CD4-positive, alpha-beta T cell (primary cell): ENCODE measurements at regions not wholly inside any gene's neighbourhood (a gene's known extent, or its start where the extent isn't known, plus 50 kb on each side); places are given as distances from the start of the nearest gene placed in this dataset.

Experiments
- ATAC-seq: fragments of 200-7000 bp; cut with Tn5 transposase; one replicate; pipeline ENCODE4 v1.10.0; 2022; ENCODE audit warnings: mild to moderate bottlenecking; ENCODE audit not compliant: poor library complexity
- CTCF ChIA-PET: fragments of 350-600 bp; sonication (Branson Sonifier 250); formaldehyde crosslinking; loops from one replicate; lab custom pipeline; 2021; ENCODE audit warnings: antibody characterized with exemption, inconsistent platforms; lab: Charles Lee
- POLR2A ChIA-PET: fragments of 350-600 bp; sonication (Branson Sonifier 250); formaldehyde crosslinking; loops from one replicate; lab custom pipeline; 2021; ENCODE audit warnings: antibody characterized with exemption, inconsistent platforms; lab: Charles Lee
- DNase-seq, 14 experiments: peaks; one replicate each; pipeline ENCODE4 v3.0.0-alpha.2; 2013 to 2020; ENCODE audit warnings: mixed read lengths in 2 of 14
- H3K27ac ChIP-seq, 2 donors: one replicate each; pipeline versions ENCODE4 v1.5.1 to v1.7.0; 2013; ENCODE audit warnings: low read length in 2 of 2, low read depth in 1 of 2, mild to moderate bottlenecking in 1 of 2
- H3K27me3 ChIP-seq, 2 experiments: 1 replicate in 1 of 2; 2 replicates in 1 of 2; pipeline versions ENCODE4 v1.6.1 to v1.7.0; 2013; ENCODE audit warnings: low read length in 2 of 2, control low read depth in 1 of 2, mild to moderate bottlenecking in 1 of 2, moderate library complexity in 1 of 2; ENCODE audit not compliant: insufficient read depth in 2 of 2, control insufficient read depth in 1 of 2
- H3K36me3 ChIP-seq: one replicate; pipeline ENCODE4 v1.6.1; 2013; ENCODE audit warnings: low read length, control low read depth; ENCODE audit not compliant: insufficient read depth
- H3K4me1 ChIP-seq: one replicate; pipeline ENCODE4 v1.6.1; 2013; ENCODE audit warnings: low read length, control low read depth; ENCODE audit not compliant: insufficient read depth
- H3K4me3 ChIP-seq: one replicate; pipeline ENCODE4 v1.5.1; 2013; ENCODE audit warnings: mild to moderate bottlenecking, low read length, moderate library complexity
- H3K9me3 ChIP-seq, 2 experiments: 1 replicate in 1 of 2; 2 replicates in 1 of 2; pipeline versions ENCODE4 v1.6.1 to v1.7.0; 2013; ENCODE audit warnings: low read length in 2 of 2, mild to moderate bottlenecking in 2 of 2, control low read depth in 1 of 2, moderate library complexity in 1 of 2; ENCODE audit not compliant: control insufficient read depth in 1 of 2, insufficient read depth in 1 of 2
- H3K27ac Mint-ChIP-seq: one replicate; pipeline ENCODE4 v1.8.0; 2020; ENCODE audit warnings: mixed read lengths
- H3K27me3 Mint-ChIP-seq: one replicate; pipeline ENCODE4 v1.8.0; 2021; ENCODE audit warnings: mixed read lengths
- H3K36me3 Mint-ChIP-seq: one replicate; pipeline ENCODE4 v1.8.0; 2021; ENCODE audit warnings: low read depth, mixed read lengths
- H3K4me1 Mint-ChIP-seq: one replicate; pipeline ENCODE4 v1.8.0; 2021; ENCODE audit warnings: low read depth, mixed read lengths
- H3K4me3 Mint-ChIP-seq: one replicate; pipeline ENCODE4 v1.8.0; 2020; ENCODE audit warnings: mild to moderate bottlenecking, mixed read lengths
- H3K9me3 Mint-ChIP-seq: one replicate; pipeline ENCODE4 v1.8.0; 2020; ENCODE audit warnings: mixed read lengths
- intact Hi-C, 2 experiments: fragments of 100-400 bp; cut with DNase I in 1 of 2; cut with micrococcal nuclease in 1 of 2; formaldehyde crosslinking; loops; one replicate each; pipeline versions ENCODE4 v1.15.1 to v1.9.0; 2023 to 2025; cut with DNase I, micrococcal nuclease
- TF ChIP-seq, protein P1 (sequence below): fragments of 200-600 bp; IDR thresholded peaks from one replicate; pipeline ENCODE4 v1.8.0; 2022; ENCODE audit warnings: antibody characterized with exemption, mild to moderate bottlenecking

DNA sequence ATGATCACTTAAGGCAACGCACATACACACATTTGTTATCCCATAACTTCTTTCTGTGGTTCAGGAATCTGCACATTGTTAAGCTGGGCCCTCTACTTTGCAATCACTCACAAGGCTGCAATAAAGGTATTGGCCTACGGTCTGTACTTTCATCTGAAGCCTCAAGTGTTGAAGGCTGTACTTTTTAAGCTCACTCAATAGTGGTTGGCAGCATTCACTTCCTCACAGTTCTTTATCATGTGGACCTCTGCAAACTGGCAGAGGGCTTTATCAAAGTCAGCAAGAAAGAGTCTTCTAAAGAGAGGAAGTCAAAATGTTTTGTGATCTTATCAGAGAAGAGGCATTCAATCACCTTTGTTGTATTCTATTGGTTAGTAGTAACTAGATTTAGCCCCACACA, 301.4 kb upstream of the EPHA5 start:
- ChIA-PET CTCF (no interaction called here), POLR2A (no interaction called here)
- intact Hi-C loops = no loop called here
- Histone ChIP-seq H3K27me3 (no peaks in the 10 kb centered on the region), H3K4me1 (no peaks in the 10 kb centered on the region), H3K27ac (no peak overlapping the region), H3K9me3 (peaks cover 0 to 3% of the 10 kb centered on the region in 2 experiments), H3K4me3 (no peak overlapping the region), H3K36me3 (no peaks in the 10 kb centered on the region)
- Mint-ChIP-seq H3K36me3 (no peaks in the 10 kb centered on the region), H3K27me3 (no peaks in the 10 kb centered on the region), H3K27ac (no peak overlapping the region), H3K4me1 (no peaks in the 10 kb centered on the region), H3K4me3 (no peak overlapping the region), H3K9me3 (peaks cover 9% of the 10 kb centered on the region)
- ATAC-seq = no peak
- no peak for DNase-seq
- TF ChIP-seq, protein P1, sequence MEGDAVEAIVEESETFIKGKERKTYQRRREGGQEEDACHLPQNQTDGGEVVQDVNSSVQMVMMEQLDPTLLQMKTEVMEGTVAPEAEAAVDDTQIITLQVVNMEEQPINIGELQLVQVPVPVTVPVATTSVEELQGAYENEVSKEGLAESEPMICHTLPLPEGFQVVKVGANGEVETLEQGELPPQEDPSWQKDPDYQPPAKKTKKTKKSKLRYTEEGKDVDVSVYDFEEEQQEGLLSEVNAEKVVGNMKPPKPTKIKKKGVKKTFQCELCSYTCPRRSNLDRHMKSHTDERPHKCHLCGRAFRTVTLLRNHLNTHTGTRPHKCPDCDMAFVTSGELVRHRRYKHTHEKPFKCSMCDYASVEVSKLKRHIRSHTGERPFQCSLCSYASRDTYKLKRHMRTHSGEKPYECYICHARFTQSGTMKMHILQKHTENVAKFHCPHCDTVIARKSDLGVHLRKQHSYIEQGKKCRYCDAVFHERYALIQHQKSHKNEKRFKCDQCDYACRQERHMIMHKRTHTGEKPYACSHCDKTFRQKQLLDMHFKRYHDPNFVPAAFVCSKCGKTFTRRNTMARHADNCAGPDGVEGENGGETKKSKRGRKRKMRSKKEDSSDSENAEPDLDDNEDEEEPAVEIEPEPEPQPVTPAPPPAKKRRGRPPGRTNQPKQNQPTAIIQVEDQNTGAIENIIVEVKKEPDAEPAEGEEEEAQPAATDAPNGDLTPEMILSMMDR = no peak

DNA sequence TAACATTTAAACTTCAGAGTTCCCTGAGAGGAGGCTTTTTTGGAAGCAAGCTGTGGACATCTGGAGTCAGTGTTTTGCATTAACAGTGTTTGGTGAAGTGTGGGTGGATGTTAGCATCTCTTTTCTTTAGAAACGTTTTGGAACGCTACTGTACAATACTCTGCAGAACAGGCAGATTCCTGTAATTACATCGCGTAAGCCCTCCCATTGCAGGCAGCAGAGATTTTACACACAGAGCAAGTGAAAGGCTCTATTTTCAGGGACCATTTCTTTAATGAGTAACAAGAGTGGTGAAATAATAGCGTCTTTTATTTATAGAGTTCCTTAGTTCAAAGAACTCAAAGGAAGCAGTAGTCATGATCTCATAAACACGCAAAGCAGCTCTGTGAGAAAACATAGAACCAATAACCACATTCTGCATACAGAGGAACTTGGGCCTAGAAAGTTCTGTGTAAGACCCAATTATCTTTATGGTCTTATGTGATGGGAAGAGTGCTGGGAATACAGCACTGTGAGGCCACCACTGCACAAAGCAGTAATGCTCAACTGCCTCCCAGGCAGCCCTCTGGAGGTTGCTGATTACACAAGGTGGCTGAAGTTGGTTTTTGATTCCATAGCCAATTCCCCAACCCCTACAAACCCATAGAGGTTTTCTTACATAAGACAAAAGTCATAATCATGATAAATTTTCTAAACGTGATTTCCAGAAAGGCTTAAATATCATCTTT, 298.7 kb upstream of the EPHA5 start:
- Mint-ChIP-seq H3K36me3 (no peaks in the 10 kb centered on the region), H3K27me3 (no peaks in the 10 kb centered on the region), H3K4me3 (no peak overlapping the region), H3K4me1 (no peaks in the 10 kb centered on the region), H3K9me3 (peaks cover 5% of the 10 kb centered on the region), H3K27ac (no peak overlapping the region)
- Histone ChIP-seq H3K4me3 (no peak overlapping the region), H3K9me3 (no peaks in the 10 kb centered on the region), H3K27ac (no peak overlapping the region), H3K27me3 (no peaks in the 10 kb centered on the region), H3K36me3 (no peaks in the 10 kb centered on the region), H3K4me1 (no peaks in the 10 kb centered on the region)
- intact Hi-C loops = no loop called here
- ATAC-seq = no peak
- ChIA-PET CTCF (no interaction called here), POLR2A (no interaction called here)
- TF ChIP-seq, protein P1 = no peak
- no peak for DNase-seq

DNA sequence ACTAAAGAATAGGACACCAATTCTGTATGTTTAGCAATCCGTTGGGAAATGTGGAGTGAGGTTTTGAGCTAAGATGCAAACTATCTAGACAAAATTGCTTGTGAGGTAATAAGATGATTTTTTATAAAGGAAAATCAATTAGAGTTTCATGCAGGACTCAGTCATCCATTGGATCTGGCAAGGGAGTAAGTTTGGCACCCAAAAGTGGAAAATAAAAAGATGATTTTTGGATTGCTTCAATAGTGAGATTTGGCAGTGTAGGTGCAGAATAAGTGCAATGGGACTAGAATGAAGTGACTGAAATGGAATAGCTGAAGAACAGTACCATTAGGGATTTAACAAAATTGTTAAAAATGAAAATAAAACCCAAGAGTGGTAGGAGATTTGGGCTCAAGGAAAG, 290.5 kb upstream of the EPHA5 start:
- POLR2A ChIA-PET = no interaction called here
- TF ChIP-seq, protein P1 = no peak
- DNase-seq = no peak
- Mint-ChIP-seq H3K4me3 (no peak overlapping the region), H3K27ac (no peak overlapping the region), H3K36me3 (no peaks in the 10 kb centered on the region), H3K4me1 (no peaks in the 10 kb centered on the region), H3K9me3 (peaks cover 21% of the 10 kb centered on the region), H3K27me3 (no peaks in the 10 kb centered on the region)
- Histone ChIP-seq H3K27ac (no peak overlapping the region), H3K27me3 (no peaks in the 10 kb centered on the region), H3K4me3 (no peak overlapping the region), H3K4me1 (no peaks in the 10 kb centered on the region), H3K9me3 (no peaks in the 10 kb centered on the region), H3K36me3 (no peaks in the 10 kb centered on the region)
- CTCF ChIA-PET = no interaction called here
- no peak for ATAC-seq
- intact Hi-C loops = no loop called here
